CD4-positive, alpha-beta memory T cell (primary cell): ENCODE measurements at regions not wholly inside any gene's neighbourhood (a gene's known extent, or its start where the extent isn't known, plus 50 kb on each side); places are given as distances from the start of the nearest gene placed in this dataset.

Experiments
- CTCF ChIA-PET: fragments of 350-600 bp; sonication (Branson Sonifier 250); formaldehyde crosslinking; loops from one replicate; lab custom pipeline; 2021; ENCODE audit warnings: inconsistent platforms; ENCODE audit not compliant: partially characterized antibody; lab: Charles Lee
- POLR2A ChIA-PET: fragments of 350-600 bp; sonication (Branson Sonifier 250); formaldehyde crosslinking; loops from one replicate; lab custom pipeline; 2021; ENCODE audit not compliant: partially characterized antibody; lab: Charles Lee
- DNase-seq, 5 donors: peaks; one replicate each; pipeline versions ENCODE4 v3.0.0 to v3.0.0-alpha.2; 2020 to 2022; ENCODE audit warnings: mixed read lengths in 1 of 5
- H3K27ac ChIP-seq: one replicate; pipeline ENCODE4 v1.7.0; 2013; ENCODE audit warnings: low read depth, low read length
- H3K27me3 ChIP-seq: 2 replicates; pipeline ENCODE4 v1.7.0; 2013; ENCODE audit warnings: mild to moderate bottlenecking, low read length, moderate library complexity; ENCODE audit not compliant: insufficient read depth
- H3K36me3 ChIP-seq: 2 replicates; pipeline ENCODE4 v1.7.0; 2013; ENCODE audit warnings: mild to moderate bottlenecking, low read length, moderate library complexity; ENCODE audit not compliant: insufficient read depth
- H3K4me1 ChIP-seq: 2 replicates; pipeline ENCODE4 v1.7.0; 2013; ENCODE audit warnings: mild to moderate bottlenecking, low read length, moderate library complexity; ENCODE audit not compliant: insufficient read depth
- H3K4me3 ChIP-seq, 2 donors: one replicate each; pipeline ENCODE4 v1.7.0; 2013; ENCODE audit warnings: low read length in 2 of 2, mild to moderate bottlenecking in 1 of 2
- H3K9me3 ChIP-seq, 2 donors: one replicate each; pipeline ENCODE4 v1.7.0; 2013; ENCODE audit warnings: low read length in 2 of 2, control low read depth in 1 of 2; ENCODE audit not compliant: control insufficient read depth in 1 of 2
- H3K27ac Mint-ChIP-seq, 7 donors: one replicate each; pipeline ENCODE4 v1.8.0; 2020 to 2021; ENCODE audit warnings: mixed read lengths in 7 of 7, mild to moderate bottlenecking in 6 of 7, inconsistent platforms in 3 of 7, moderate library complexity in 3 of 7
- H3K27me3 Mint-ChIP-seq, 2 donors: one replicate each; pipeline ENCODE4 v1.8.0; 2020 to 2021; ENCODE audit warnings: mixed read lengths in 2 of 2
- H3K36me3 Mint-ChIP-seq, 2 donors: one replicate each; pipeline ENCODE4 v1.8.0; 2020 to 2021; ENCODE audit warnings: mixed read lengths in 2 of 2, inconsistent platforms in 1 of 2, mild to moderate bottlenecking in 1 of 2
- H3K4me1 Mint-ChIP-seq, 4 donors: one replicate each; pipeline ENCODE4 v1.8.0; 2020 to 2021; ENCODE audit warnings: mixed read lengths in 4 of 4, mild to moderate bottlenecking in 1 of 4
- H3K4me3 Mint-ChIP-seq, 8 donors: one replicate each; pipeline ENCODE4 v1.8.0; 2020 to 2021; ENCODE audit warnings: mixed read lengths in 8 of 8, mild to moderate bottlenecking in 7 of 8, moderate library complexity in 6 of 8, inconsistent platforms in 3 of 8
- H3K9me3 Mint-ChIP-seq, 8 donors: one replicate each; pipeline ENCODE4 v1.8.0; 2020 to 2021; ENCODE audit warnings: mixed read lengths in 8 of 8, mild to moderate bottlenecking in 5 of 8, inconsistent platforms in 3 of 8, moderate library complexity in 1 of 8
- intact Hi-C: fragments of 100-400 bp; cut with micrococcal nuclease; formaldehyde crosslinking; loops from one replicate; pipeline ENCODE4 v1.15.1; 2023

GRCh38 chr3:73683706-73684105 lies 59.0 kb upstream of the PDZRN3 start:
- Histone ChIP-seq H3K36me3 (no peaks in the 10 kb centered on the region), H3K4me1 (no peaks in the 10 kb centered on the region), H3K27ac (no peak overlapping the region), H3K4me3 (no peak overlapping the region), H3K9me3 (no peaks in the 10 kb centered on the region), H3K27me3 (no peaks in the 10 kb centered on the region)
- intact Hi-C loops: no loop called here
- Mint-ChIP-seq H3K4me1 (no peaks in the 10 kb centered on the region), H3K4me3 (no peak overlapping the region), H3K36me3 (no peaks in the 10 kb centered on the region), H3K27ac (no peak overlapping the region), H3K9me3 (peaks cover 0 to 6% (median 3%) of the 10 kb centered on the region in 8 donors), H3K27me3 (no peaks in the 10 kb centered on the region)
- POLR2A ChIA-PET: no interaction called here
- CTCF ChIA-PET: no interaction called here
- DNase-seq: no peak

GRCh38 chr3:73681610-73682009 lies 56.9 kb upstream of the PDZRN3 start:
- intact Hi-C loops: no loop called here
- Mint-ChIP-seq H3K27me3 (no peaks in the 10 kb centered on the region), H3K4me3 (peak overlapping the region in 1 of 8 donors; percentile 5), H3K27ac (no peak overlapping the region), H3K4me1 (no peaks in the 10 kb centered on the region), H3K36me3 (no peaks in the 10 kb centered on the region), H3K9me3 (peaks cover 0 to 6% (median 2%) of the 10 kb centered on the region in 8 donors)
- POLR2A ChIA-PET: no interaction called here
- H3K4me1 ChIP-seq: no peaks in the 10 kb centered on the region
- H3K9me3 ChIP-seq: no peaks in the 10 kb centered on the region
- no peak overlapping the region for H3K27ac ChIP-seq
- DNase-seq: no peak
- H3K36me3 ChIP-seq: no peaks in the 10 kb centered on the region
- no peak overlapping the region for H3K4me3 ChIP-seq
- no peaks in the 10 kb centered on the region for H3K27me3 ChIP-seq
- CTCF ChIA-PET: no interaction called here

GRCh38 chr3:73681198-73681597 lies 56.5 kb upstream of the PDZRN3 start:
- ChIA-PET CTCF (no interaction called here), POLR2A (no interaction called here)
- no peaks in the 10 kb centered on the region for H3K4me1 ChIP-seq
- DNase-seq: no peak
- no peaks in the 10 kb centered on the region for H3K36me3 Mint-ChIP-seq
- peaks cover 0 to 6% (median 2%) of the 10 kb centered on the region in 8 donors for H3K9me3 Mint-ChIP-seq
- H3K27me3 Mint-ChIP-seq: no peaks in the 10 kb centered on the region
- H3K27ac Mint-ChIP-seq: no peak overlapping the region
- H3K4me3 ChIP-seq: no peak overlapping the region
- H3K27me3 ChIP-seq: no peaks in the 10 kb centered on the region
- no peak overlapping the region for H3K27ac ChIP-seq
- no peak overlapping the region for H3K4me3 Mint-ChIP-seq
- no peaks in the 10 kb centered on the region for H3K4me1 Mint-ChIP-seq
- intact Hi-C loops: no loop called here
- no peaks in the 10 kb centered on the region for H3K36me3 ChIP-seq
- H3K9me3 ChIP-seq: no peaks in the 10 kb centered on the region

GRCh38 chr3:73680391-73681095 lies 55.8 kb upstream of the PDZRN3 start:
- no peaks in the 10 kb centered on the region for H3K36me3 ChIP-seq
- H3K27me3 ChIP-seq: no peaks in the 10 kb centered on the region
- no peak overlapping the region for H3K4me3 ChIP-seq
- H3K27ac ChIP-seq: no peak overlapping the region
- ChIA-PET CTCF (no interaction called here), POLR2A (no interaction called here)
- H3K4me1 ChIP-seq: no peaks in the 10 kb centered on the region
- H3K9me3 Mint-ChIP-seq: peaks cover 0 to 5% (median 2%) of the 10 kb centered on the region in 8 donors
- H3K4me3 Mint-ChIP-seq: no peak overlapping the region
- H3K27ac Mint-ChIP-seq: no peak overlapping the region
- H3K36me3 Mint-ChIP-seq: no peaks in the 10 kb centered on the region
- DNase-seq: no peak
- no peaks in the 10 kb centered on the region for H3K27me3 Mint-ChIP-seq
- H3K9me3 ChIP-seq: no peaks in the 10 kb centered on the region
- H3K4me1 Mint-ChIP-seq: no peaks in the 10 kb centered on the region
- intact Hi-C loops: no loop called here

GRCh38 chr3:73677336-73678024 lies 52.7 kb upstream of the PDZRN3 start:
- no peaks in the 10 kb centered on the region for H3K4me1 Mint-ChIP-seq
- H3K9me3 Mint-ChIP-seq: peaks cover 0 to 4% (median 1%) of the 10 kb centered on the region in 8 donors
- H3K36me3 ChIP-seq: no peaks in the 10 kb centered on the region
- H3K4me3 Mint-ChIP-seq: no peak overlapping the region
- no peak overlapping the region for H3K4me3 ChIP-seq
- intact Hi-C loops: no loop called here
- no peak for DNase-seq
- no peaks in the 10 kb centered on the region for H3K36me3 Mint-ChIP-seq
- no peak overlapping the region for H3K27ac ChIP-seq
- no peaks in the 10 kb centered on the region for H3K27me3 ChIP-seq
- H3K4me1 ChIP-seq: no peaks in the 10 kb centered on the region
- POLR2A ChIA-PET: no interaction called here
- H3K27me3 Mint-ChIP-seq: no peaks in the 10 kb centered on the region
- CTCF ChIA-PET: no interaction called here
- H3K27ac Mint-ChIP-seq: no peak overlapping the region
- H3K9me3 ChIP-seq: no peaks in the 10 kb centered on the region
